HG02571 (cell line): ENCODE measurements at regions not wholly inside any gene's neighbourhood (a gene's known extent, or its start where the extent isn't known, plus 50 kb on each side); places are given as distances from the start of the nearest gene placed in this dataset.
A peak's percentile ranks its signal among the peaks of the same experiment; 100 is the strongest.
"Not testable (repeated sequence)": the region's sequence is repeated elsewhere in the genome, so short reads cannot be mapped to it uniquely, and the experiment has no call there.

Experiments
- ATAC-seq: cut with Tn5 transposase; IDR thresholded peaks from one replicate; pipeline ENCODE4 v1.9.1; 2021; ENCODE audit warnings: mild to moderate bottlenecking, moderate library complexity; ENCODE audit not compliant: unreplicated experiment

DNA sequence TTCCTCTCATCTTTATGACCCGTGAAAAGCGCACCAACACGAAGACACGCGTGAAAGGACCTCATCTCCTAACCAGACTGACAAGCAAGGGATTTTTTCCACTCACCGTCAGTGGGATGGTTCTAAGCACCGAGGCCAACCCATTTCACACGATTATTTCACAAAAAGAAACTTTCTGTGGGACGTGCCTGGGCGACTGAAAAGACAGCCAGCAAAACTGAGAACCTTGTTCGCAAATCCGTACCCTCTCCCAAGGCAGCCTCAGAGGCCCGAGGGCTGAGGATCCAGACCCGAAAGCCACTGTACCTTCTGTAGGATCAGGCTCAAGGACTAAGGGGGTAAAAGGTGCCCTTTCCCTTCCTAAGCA is 84.9 kb upstream of the METTL9 start:
- ATAC-seq = not testable (repeated sequence)

DNA sequence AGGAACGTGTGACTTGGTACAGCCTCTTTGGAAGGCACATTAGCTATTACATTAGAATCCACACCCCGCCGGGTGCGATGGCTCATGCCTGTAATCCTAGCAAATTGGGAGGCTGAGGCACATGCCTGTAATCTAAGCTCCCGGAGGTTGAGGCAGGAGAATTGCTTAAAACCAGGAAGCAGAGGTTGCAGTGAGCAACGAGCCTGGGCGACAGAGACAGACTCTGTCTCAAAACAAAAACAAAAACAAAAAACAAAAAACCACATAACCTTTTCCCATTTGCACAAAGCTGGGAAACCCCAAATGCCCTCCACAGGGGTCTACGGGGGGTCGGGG is 82.7 kb upstream of the METTL9 start:
- not testable (repeated sequence) for ATAC-seq

DNA sequence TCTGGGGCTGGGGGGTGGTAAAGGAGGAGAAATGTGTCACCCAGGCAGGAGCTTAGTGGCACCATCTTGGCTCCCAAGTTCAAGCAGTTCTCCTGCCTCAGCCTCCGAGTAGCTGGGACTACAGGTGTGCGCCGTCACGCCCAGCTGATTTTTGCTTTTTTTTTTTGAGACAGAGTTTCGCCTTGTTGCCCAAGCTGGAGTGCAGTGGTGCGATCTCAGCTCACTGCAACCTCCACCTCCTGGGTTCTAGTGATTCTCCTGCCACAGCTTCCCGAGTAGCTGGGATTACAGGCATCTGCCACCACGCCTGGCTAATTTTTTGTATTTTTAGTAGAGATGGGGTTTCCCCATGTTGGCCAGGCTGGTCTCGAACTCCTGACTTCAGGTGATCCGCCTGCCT is 82.1 kb upstream of the METTL9 start:
- ATAC-seq = not testable (repeated sequence)

DNA sequence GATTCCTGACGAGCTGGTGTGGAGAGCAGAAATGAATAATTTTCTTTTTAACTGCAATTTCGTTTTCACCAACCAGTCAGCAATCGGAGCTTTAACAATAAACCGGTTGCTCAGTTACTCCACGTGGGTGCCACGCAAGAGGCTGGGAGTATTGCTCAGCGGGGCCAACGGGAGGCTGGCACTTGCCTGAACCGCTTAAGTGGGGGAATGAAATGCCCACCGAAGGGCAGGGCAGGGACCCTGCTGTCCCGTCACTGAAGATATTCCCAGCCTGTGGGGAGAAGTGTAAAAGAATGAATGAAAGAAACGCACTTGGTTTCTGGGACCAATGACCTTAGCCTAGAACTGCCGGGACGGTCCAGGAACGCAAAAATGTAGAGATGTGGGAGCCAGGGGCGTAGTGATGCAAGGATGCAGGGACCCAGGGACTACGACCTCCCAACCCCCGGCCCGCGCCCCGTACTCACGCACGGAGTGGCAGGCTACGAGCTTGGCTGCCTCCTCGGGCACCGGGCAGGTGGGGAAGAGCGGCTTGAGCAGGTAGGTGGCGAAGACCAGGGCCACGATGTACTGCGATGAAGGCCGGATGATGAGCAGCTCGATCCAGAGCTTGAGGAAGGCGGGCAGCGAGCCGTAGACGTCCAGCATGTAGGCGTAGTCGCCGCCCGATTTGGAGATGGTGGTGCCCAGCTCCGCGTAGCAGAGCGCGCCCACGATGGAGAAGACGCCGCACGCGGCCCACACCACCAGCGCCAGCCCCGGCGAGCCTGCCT is 79.8 kb upstream of the METTL9 start:
- peak; percentile 5 for ATAC-seq

DNA sequence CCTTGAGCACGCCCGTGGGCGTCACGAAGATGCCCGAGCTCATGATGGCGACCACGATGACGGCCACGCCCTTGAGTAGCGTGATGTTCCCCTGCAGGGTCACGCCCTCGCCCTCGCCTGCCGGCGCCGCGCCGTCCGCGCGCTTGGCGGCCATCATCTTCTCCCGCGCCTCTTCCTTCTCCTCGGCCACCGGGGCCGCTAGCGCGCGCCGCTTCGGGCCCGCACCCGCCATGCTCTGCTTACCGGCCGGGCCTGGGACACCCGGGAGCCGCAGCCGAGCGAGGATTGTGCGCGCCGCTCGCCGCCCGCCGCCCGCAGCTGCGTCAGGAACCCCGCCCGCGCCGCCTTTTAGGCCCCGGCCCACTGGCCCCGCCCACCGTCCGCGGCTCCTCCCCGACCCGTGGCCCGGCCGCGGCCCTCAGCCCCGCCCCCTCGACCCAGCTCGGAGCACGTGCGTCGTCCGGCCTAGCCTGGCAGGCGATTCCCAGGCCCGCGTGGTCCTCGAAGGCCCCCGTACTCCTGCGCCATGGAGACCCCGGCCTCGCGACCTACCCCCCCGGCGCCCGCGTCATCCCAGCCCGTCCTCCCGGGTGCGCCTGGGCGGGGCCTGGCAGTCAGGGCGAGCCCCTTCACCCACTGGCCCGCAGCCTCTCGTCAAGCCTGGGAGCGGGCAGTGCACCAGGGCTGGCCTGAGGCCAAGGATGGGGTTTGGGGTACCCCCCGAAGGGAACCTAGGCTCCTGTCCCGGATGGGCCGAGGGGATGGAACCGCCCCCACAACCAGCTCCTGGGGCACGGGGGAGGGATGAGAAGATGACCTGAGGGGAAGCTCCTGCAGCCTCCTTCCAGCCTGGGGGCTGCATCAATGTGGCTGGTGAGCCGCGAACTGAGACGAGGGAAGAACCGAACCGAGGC is 79.0 kb upstream of the METTL9 start:
- peak; percentile 53 for ATAC-seq

DNA sequence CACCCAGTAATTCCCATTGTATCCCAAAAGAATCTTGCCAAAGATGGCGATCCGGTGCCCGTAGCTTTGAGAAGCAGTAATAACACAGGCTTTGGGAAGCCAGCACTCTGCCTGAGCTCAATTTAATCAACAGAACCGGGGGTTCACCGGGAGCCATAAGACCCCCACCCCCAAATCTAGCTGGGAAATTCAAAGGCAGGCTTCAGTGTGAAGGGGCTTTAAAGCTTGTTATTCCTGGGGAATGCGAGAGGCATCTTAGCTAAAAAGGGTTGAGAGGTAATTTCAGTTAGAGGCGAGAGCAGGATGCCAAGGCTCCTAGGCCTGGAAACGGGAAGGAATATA is 78.4 kb upstream of the METTL9 start:
- not testable (repeated sequence) for ATAC-seq

DNA sequence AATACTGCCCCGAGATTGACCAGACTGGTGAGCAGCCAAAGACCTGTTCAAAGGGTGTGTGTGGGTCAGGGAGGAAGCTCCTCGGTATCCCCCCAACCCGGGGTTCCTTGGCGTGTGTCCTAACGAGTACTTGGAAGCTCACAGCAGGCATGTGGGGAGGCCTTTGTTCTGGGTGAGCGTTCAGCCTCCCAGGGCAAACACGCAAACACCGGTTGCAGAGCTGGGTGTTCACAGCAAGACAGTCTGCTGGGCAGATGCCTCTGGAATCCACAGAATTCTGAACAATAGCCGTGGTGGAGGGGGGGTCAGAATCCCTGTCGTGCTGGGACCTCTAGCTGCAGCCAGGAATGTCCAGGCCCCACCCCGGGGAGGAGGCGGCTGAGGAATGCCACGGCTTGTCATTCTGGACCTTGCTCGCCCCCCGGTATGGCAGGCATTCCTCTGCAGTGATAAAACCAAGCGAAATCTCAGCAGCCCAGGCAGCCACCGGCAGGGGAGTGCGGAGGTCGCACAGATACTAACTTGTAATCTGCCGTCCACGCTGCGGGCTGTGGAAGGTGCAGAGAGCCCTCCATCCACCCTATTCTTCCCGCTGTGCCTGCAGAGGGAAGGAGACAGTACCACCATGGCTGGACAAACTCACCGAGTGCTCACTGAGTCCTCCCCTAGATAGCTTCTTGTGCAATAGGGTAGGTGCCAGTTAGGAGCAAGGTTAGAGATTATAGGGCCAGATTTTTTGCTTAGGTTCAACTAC is 77.8 kb upstream of the METTL9 start:
- not testable (repeated sequence) for ATAC-seq

DNA sequence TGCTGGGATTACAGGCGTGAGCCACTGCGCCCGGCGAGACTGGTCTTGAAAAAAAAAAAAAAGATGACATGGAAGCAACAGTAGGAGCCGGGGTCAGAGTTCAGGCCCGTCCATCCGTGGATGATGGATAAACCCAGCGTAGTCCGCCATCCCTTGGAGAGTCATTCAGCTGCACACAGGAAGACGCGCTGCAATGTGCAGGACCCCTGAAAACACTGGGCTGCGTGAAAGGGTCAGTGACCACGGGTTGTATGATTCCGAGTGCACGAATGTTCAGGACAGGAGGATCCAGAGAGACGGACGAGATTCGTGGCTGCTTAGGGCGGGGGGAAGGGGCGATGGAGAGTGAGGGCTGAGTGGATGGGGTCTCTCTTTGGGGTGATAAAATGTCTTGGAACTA is 76.5 kb upstream of the METTL9 start:
- ATAC-seq = not testable (repeated sequence)

DNA sequence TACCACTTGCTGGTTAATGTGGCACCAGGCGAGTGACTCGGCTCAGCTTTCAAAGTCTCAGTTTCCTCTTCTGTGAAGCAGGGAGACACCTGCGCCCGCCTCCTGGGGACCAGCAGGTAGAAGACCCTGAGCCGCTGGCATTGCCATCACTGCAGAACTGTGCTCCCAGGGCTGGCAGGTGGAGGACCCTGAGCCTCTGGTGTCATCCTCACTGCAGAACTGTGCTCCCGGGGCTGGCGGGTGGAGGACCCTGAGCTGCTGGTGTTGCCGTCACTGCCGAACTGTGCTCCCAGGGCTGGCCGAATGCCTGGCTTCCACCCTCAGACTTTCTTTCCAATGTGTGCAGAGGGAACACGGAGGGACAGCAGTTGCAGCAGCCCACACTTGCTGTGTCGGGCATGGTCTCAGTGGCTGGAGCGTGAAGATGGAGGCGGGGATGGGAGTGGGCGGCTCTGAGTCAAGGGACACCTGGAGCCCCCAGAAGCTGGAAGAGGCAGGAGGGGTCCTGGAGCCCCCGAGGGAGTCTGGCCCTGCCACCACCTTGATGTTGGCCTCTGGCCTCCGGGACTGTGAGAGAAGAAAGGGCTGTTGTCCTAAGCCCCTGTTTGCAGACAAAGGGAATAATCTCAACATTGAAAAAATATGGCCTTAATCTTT is 75.8 kb upstream of the METTL9 start:
- no peak for ATAC-seq

DNA sequence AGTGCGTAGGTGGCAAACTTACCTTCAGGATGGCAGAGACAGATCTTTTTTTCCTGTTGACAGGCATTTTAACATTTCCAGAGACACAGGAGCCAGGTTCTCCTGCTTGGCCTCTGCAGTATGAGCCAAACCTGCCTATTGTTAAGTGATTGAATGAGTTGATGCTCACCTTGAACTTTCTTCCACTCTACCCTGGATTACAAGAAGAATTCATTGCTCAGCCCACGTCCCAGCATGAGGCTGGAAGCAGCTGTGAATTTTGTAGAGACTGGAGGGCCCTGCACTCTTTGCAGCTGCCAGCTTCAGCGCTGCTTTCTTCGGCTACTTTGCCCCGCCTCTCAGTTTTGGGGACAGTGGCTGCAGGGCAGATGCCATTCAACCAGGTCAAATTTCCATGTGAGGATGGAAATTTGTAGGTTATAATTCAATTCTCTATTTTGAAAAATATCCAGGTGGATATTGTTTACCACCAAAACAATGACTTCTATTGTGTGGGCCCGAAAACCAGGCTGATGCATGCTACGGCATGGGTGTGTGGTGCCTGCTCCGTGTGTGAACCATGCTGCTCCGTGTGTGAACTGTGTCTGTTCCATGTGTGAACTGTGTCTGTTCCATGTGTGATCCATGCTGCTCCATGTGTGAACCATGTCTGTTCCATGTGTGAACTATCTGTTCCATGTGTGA is 75.2 kb upstream of the METTL9 start:
- no peak for ATAC-seq

DNA sequence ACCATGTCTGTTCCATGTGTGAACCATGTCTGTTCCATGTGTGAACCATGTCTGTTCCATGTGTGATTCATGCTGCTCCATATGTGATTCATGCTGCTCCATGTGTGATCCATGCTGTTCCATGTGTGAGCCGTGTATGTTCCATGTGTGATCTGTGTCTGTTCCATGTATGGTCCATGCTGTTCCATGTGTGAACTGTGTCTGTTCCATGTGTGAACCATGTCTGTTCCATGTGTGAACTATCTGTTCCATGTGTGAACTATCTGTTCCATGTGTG is 74.7 kb upstream of the METTL9 start:
- not testable (repeated sequence) for ATAC-seq

DNA sequence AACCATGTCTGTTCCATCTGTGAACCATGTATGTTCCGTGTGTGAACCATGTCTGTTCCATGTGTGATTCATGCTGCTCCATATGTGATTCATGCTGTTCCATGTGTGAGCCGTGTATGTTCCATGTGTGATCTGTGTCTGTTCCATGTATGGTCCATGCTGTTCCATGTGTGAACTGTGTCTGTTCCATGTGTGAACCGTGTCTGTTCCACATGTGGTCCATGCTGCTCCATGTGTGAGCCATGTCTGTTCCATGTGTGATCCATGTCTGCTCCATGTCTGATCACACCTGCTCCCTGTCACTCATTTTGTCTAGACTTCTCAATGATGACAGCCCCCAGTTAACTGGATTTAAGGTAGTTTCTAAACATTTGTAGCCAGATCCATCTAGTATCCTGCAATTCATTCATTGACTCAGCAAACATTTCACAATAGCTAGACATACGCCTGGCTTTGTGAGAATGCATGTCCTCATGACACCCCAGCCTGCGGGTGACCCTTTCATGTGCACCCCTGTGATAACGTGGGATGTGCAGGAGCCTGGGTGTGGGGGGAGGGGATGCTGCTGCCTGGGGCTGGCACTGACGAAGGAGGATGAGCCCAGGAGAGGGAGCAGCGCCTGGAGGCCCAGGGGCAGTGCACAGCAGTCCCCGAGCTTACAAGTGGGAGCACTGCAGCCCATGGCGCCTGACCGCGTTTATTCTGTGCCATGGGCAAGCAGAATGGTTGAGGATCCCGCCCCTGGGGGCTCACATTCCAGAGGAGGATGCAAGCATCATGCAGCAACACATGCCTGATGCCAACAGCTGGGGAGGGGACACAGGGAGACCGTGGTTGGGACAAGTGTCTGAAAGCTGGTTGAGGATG is 74.1 kb upstream of the METTL9 start:
- ATAC-seq = not testable (repeated sequence)

DNA sequence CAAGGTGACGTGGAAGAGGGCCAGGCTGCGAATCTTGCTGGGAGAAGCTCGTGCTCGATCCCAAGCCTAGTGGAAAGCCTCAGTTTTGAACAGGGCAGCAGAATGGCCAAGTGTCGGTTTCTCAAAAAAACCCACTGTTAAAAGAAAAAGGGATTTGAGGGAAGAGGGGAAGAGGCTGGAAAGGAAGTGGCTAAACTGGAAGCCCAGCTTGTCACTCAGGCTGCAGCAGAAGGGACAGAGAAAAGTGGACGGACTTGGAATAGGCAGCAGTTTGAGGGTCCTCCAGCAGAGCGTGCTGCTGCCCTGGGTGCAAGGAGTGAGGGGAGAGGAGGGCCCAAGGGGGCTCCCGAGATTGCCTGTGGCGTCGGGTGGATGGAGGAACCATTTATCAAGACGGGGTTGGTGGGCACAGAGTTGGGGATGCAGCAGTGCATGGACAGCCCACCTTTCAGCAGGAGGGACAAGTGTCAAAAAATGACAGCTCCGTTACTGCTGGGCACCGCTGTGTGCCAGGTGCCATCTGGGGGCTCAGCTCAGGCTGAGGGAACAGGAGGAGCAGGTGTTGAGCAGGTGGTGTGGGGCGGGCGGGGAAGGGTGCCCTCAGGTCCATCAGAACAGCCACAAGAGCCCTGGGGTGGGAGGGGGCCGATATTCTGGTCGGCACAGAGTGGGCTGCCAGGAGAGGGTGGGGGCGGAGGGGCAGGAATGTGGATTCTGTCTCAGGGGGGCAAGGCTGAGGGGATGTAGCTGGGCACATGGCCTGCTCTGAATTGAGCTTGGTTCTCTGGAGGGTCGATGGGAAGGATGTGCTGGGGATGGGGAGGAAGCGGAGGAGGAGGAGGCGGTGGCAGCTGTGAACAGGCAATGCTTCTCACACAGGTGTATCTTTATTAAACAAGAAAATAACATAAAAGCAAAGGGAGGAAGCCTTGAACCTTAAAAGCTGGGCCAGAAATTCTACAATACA is 73.1 kb upstream of the METTL9 start:
- ATAC-seq = not testable (repeated sequence)

DNA sequence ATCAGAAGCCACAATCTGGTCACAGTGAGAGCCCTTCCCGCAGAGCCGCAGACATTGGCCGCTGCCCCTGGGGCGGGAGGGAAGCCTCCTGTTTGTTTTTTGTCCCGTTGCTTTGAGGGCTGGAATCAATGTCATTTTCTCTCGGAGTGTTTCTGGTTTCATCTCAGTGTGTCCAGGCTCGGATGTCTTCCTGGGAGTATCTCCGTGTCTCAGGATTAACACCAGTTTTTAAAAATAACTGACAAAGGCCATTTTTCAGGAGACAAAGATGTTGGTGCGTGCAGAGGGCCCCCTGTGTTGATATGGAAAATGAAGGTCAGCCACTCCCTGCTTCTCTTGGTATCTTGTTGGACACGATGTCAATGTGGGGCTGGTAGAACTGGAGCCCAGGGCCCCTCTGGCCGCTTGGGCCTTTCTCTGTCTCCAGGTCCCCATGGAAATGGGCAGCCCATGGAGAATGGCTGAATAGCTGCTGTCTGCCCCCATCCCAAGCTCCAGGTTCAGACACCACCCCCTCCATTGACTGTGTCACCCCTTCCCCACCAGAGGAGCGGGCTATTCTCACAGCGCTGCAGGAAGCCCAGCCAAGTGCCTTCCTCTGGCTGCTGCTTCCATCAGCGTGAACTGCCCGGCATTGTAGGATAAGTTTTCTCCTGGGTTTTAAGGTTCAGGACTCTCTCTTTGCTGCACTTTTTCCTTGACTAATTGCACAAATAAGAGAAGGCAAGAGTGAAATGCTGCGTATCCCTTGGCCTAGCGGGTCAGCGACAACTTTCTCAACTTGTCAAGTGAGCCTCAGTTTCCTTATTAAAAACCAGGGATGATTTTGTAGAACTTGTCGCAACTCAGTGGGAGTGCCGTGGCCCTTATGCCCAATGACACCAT is 72.2 kb upstream of the METTL9 start:
- ATAC-seq = no peak

DNA sequence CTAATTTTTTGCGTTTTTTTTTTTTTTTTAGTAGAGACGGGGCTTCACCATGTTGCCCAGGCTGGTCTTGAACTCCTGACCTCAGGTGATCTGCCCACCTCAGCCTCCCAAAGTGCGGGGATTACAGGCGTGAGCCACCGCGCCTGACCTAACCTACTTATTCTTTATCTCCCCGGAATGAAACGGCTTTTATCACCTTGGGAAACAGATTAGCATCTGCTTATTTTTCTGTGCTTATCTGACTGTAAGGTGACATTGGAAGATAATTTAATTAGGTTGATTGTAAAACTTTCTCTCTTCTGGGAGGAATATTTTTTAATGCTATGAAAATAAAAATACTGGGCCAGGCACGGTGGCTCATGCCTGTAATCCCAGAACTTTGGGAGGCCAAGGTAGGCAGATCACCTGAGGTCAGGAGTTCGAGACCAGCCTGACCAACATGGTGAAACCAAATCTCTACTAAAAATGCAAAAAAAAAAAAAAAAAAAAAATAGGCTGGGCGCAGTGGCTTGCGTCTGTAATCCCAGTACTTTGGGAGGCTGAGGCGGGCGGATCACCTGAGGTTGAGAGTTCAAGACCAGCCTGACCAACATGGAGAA is 70.2 kb upstream of the METTL9 start:
- ATAC-seq = not testable (repeated sequence)

DNA sequence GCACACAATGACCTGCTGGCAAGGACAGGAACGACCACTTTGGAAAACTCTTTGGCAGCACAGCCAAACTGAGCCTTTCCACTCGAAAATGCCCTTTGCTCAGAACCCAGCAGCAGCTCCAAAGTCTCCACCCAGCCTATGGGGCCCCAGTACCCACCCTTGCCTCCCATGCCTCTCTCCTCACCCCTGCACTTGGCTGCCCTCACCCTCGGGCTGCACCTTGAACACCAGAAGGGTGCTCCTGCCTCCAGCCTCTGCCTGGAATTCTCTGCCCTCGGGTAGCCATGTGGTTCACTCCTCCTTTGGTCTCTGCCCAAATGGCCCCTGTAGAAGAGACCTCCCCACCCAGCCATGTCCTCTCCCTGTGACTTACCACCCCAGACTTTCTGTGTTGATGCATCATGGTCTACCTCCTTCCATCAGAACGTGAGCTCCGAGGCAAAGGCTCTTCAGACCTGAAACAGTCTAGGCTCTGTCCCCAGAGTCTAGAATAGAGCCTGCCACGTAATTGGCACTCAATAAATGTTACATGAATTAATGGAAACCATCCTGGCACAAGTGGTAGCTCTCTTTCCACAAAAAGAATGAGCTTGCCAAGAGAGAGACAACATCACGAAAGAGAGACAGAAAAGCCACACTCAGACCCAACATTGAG is 68.5 kb upstream of the METTL9 start:
- ATAC-seq = not testable (repeated sequence)

DNA sequence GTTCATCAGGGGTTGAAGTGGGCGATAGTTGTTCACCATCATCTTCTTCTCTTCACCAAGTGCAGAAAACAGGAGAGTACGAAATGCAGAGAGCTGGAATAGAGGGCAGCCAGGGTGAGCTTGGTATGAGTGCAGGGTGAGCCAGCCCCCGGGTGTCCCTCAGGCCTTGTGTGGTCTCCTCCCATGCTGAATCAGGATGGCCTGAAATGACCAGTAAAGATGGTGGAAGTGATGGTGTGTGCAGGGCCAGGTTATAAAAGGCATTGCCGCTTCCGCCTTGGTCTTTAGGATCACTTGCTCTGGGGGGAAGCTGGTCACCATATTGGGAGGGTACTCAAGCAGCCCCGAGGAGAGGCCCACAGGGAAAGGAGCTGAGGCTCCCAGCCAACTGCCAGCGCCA is 66.4 kb upstream of the METTL9 start:
- not testable (repeated sequence) for ATAC-seq
